Breast epithelium (tissue), 4 donors: ENCODE measurements at regions not wholly inside any gene's neighbourhood (a gene's known extent, or its start where the extent isn't known, plus 50 kb on each side); places are given as distances from the start of the nearest gene placed in this dataset.

ENCODE experiments used
- DNase-seq, 2 donors: peaks; one replicate each; pipeline ENCODE4 v3.0.0-alpha.2; 2019; ENCODE audit warnings: low spot score in 2 of 2
- H3K27ac ChIP-seq, 2 donors: fragments of 200-600 bp; sonication (generic) in 1 of 2; one replicate each; pipeline ENCODE4 v1.5.1; 2016 to 2019; ENCODE audit warnings: mild to moderate bottlenecking in 1 of 2
- H3K27me3 ChIP-seq, 2 donors: fragments of 200-600 bp; sonication (generic) in 1 of 2; one replicate each; pipeline versions ENCODE4 v1.5.1 to v1.6.0; 2017 to 2019; ENCODE audit warnings: control low read depth in 1 of 2, mild to moderate bottlenecking in 1 of 2
- H3K36me3 ChIP-seq: fragments of 200-600 bp; one replicate; pipeline ENCODE4 v1.5.1; 2019
- H3K4me1 ChIP-seq, 2 donors: fragments of 200-600 bp; sonication (generic); one replicate each; pipeline ENCODE4 v1.5.1; 2016 to 2019; ENCODE audit warnings: control low read depth in 1 of 2
- H3K4me3 ChIP-seq, 3 donors: fragments of 200-600 bp; sonication (generic); 1 replicate in 2 of 3; 2 replicates in 1 of 3; pipeline ENCODE4 v1.5.1; 2016 to 2019; ENCODE audit warnings: mild to moderate bottlenecking in 3 of 3, moderate library complexity in 2 of 3
- H3K9me3 ChIP-seq, 2 donors: fragments of 200-600 bp; sonication (generic) in 1 of 2; one replicate each; pipeline ENCODE4 v1.5.1; 2016 to 2019; ENCODE audit warnings: control low read depth in 1 of 2
- POLR2A ChIP-seq: fragments of 450-650 bp; IDR thresholded peaks from one replicate; pipeline ENCODE4 v1.6.1; 2016; ENCODE audit warnings: antibody characterized with exemption, mild to moderate bottlenecking, moderate library complexity
- POLR2AphosphoS5 ChIP-seq, 3 donors: sonication (generic); formaldehyde crosslinking; IDR thresholded peaks; one replicate each; pipeline ENCODE4 v1.6.1; 2017; ENCODE audit warnings: antibody characterized with exemption in 3 of 3
- intact Hi-C: fragments of 100-400 bp; cut with DNase I; formaldehyde crosslinking; loops from one replicate; pipeline ENCODE4 v1.15.1; 2023; ENCODE audit warnings: low total_unique reads
- TF ChIP-seq, protein P1 (sequence below), 3 donors: fragments of 450-650 bp; IDR thresholded peaks; one replicate each; pipeline ENCODE4 v1.5.1; 2016 to 2017; ENCODE audit warnings: antibody characterized with exemption in 3 of 3, mild to moderate bottlenecking in 3 of 3, moderate library complexity in 3 of 3

- H3K36me3 ChIP-seq, result no peaks in the 10 kb centered on the region
- no peaks in the 10 kb centered on the region for H3K27me3 ChIP-seq
- H3K27ac ChIP-seq, result no peak overlapping the region
- no peaks in the 10 kb centered on the region for H3K4me1 ChIP-seq
- TF ChIP-seq POLR2AphosphoS5 (IDR thresholded peaks at IDR 0.05) (no peak), POLR2A (no peak)
- TF ChIP-seq, protein P1, sequence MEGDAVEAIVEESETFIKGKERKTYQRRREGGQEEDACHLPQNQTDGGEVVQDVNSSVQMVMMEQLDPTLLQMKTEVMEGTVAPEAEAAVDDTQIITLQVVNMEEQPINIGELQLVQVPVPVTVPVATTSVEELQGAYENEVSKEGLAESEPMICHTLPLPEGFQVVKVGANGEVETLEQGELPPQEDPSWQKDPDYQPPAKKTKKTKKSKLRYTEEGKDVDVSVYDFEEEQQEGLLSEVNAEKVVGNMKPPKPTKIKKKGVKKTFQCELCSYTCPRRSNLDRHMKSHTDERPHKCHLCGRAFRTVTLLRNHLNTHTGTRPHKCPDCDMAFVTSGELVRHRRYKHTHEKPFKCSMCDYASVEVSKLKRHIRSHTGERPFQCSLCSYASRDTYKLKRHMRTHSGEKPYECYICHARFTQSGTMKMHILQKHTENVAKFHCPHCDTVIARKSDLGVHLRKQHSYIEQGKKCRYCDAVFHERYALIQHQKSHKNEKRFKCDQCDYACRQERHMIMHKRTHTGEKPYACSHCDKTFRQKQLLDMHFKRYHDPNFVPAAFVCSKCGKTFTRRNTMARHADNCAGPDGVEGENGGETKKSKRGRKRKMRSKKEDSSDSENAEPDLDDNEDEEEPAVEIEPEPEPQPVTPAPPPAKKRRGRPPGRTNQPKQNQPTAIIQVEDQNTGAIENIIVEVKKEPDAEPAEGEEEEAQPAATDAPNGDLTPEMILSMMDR (IDR thresholded peaks at IDR 0.05), result no peak
- H3K4me3 ChIP-seq, result no peak overlapping the region
- DNase-seq, result no peak
- H3K9me3 ChIP-seq, result no peaks in the 10 kb centered on the region
- intact Hi-C loops, result no loop called here
Observed at GRCh38 chr16:26642047-26642664, 424.6 kb upstream of the C16orf82 start.

DNA sequence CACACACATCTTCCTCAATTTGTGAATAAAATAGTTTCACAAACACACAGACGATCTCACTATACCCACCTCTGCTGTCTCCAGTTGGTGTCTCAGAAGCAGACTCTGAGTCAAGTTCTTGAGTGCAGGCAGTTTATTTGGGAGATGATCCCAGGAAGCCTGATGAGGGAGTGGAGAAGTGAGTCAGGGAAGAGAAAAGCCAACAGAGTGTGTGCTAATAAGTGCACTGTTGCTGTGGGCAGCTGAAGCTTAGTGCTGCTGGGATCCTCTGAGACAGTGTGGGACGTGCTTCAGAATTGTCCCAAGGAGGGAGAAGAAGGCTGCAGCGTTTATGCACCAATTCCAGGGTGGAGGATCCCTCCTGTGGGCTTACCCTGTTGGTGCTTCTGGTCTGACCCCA is 423.2 kb upstream of the C16orf82 start:
- Histone ChIP-seq H3K27me3 (no peaks in the 10 kb centered on the region), H3K36me3 (no peaks in the 10 kb centered on the region), H3K4me1 (no peaks in the 10 kb centered on the region), H3K4me3 (no peak overlapping the region), H3K9me3 (no peaks in the 10 kb centered on the region), H3K27ac (no peak overlapping the region)
- no peak for TF ChIP-seq POLR2A
- TF ChIP-seq, protein P1 (IDR thresholded peaks at IDR 0.05), result no peak
- TF ChIP-seq POLR2AphosphoS5 (IDR thresholded peaks at IDR 0.05), result no peak
- DNase-seq, result no peak
- intact Hi-C loops, result no loop called here

DNA sequence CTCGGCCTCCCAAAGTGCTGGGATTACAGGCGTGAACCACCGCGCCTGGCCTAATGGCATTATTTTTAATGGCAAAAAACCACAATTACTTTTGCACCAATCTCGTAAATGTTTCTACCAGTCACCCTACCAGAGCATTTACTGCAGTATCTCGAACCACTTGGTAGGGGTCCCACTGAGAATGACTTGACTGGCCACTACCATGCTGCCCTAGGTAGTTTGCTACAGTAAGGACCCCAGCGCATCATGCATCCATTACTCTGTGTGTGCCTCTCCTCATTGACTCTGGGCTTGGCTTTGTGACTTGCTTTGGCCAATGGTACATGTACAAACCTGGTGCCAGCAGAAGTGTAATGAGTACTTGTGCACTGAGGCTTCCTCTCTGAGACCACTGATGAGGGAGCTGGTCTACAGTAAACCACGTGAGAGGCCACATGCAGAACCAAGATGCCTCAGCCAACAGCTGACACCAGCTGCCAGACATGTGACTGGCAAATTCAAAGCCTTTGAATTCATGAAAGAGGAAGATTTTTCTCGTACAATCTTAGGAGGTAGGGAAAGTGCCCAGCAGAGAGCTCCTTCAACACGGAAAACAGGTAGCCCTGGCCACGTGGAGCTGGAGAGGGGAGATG is 421.7 kb upstream of the C16orf82 start:
- TF ChIP-seq, protein P1 (IDR thresholded peaks at IDR 0.05), result no peak
- TF ChIP-seq POLR2AphosphoS5 (IDR thresholded peaks at IDR 0.05) (no peak), POLR2A (no peak)
- DNase-seq, result no peak
- H3K9me3 ChIP-seq, result no peaks in the 10 kb centered on the region

GRCh38 chr16:26645614-26646013 is 421.1 kb upstream of the C16orf82 start:
- Histone ChIP-seq H3K27me3 (no peaks in the 10 kb centered on the region), H3K4me3 (no peak overlapping the region), H3K9me3 (no peaks in the 10 kb centered on the region), H3K27ac (no peak overlapping the region), H3K36me3 (no peaks in the 10 kb centered on the region), H3K4me1 (no peaks in the 10 kb centered on the region)
- intact Hi-C loops, result no loop called here
- TF ChIP-seq POLR2AphosphoS5 (IDR thresholded peaks at IDR 0.05) (no peak), POLR2A (no peak)
- TF ChIP-seq, protein P1 (IDR thresholded peaks at IDR 0.05), result no peak
- DNase-seq, result no peak

More for the DNA sequence above, 421.7 kb upstream of the C16orf82 start:
- H3K36me3 ChIP-seq, result no peaks in the 10 kb centered on the region
- H3K27me3 ChIP-seq, result no peaks in the 10 kb centered on the region
- no peaks in the 10 kb centered on the region for H3K4me1 ChIP-seq
- H3K27ac ChIP-seq, result no peak overlapping the region
- H3K4me3 ChIP-seq, result no peak overlapping the region
- intact Hi-C loops, result no loop called here

GRCh38 chr16:26647870-26648269 is 418.9 kb upstream of the C16orf82 start:
- TF ChIP-seq, protein P1 (IDR thresholded peaks at IDR 0.05), result no peak
- no peak for TF ChIP-seq POLR2AphosphoS5 (IDR thresholded peaks at IDR 0.05)
- TF ChIP-seq POLR2A, result no peak
- Histone ChIP-seq H3K27ac (no peak overlapping the region), H3K9me3 (no peaks in the 10 kb centered on the region), H3K4me1 (no peaks in the 10 kb centered on the region), H3K27me3 (no peaks in the 10 kb centered on the region), H3K4me3 (no peak overlapping the region), H3K36me3 (no peaks in the 10 kb centered on the region)
- intact Hi-C loops, result no loop called here
- DNase-seq, result no peak
